Parathyroid adenoma (tissue), 2 donors: ENCODE measurements at regions not wholly inside any gene's neighbourhood (a gene's known extent, or its start where the extent isn't known, plus 50 kb on each side); places are given as distances from the start of the nearest gene placed in this dataset.

Source experiments
- H2AFZ ChIP-seq: fragments of 300-600 bp; sonication (generic); one replicate; pipeline ENCODE4 v1.7.0; 2017; ENCODE audit warnings: antibody characterized with exemption, mild to moderate bottlenecking
- H3K27ac ChIP-seq: fragments of 300-600 bp; sonication (generic); one replicate; pipeline ENCODE4 v1.7.0; 2017
- H3K27me3 ChIP-seq: fragments of 300-600 bp; sonication (generic); one replicate; pipeline ENCODE4 v1.7.0; 2017; ENCODE audit warnings: low read length; ENCODE audit not compliant: control insufficient read depth, insufficient read depth
- H3K36me3 ChIP-seq: fragments of 300-600 bp; sonication (generic); one replicate; pipeline ENCODE4 v1.7.0; 2017; ENCODE audit warnings: low read length; ENCODE audit not compliant: control insufficient read depth, insufficient read depth
- H3K4me1 ChIP-seq: fragments of 300-600 bp; sonication (generic); one replicate; pipeline ENCODE4 v1.7.0; 2017; ENCODE audit warnings: control low read depth
- H3K4me2 ChIP-seq: fragments of 300-600 bp; sonication (generic); one replicate; pipeline ENCODE4 v1.7.0; 2017; ENCODE audit warnings: low read length
- H3K4me3 ChIP-seq: fragments of 300-600 bp; sonication (generic); one replicate; pipeline ENCODE4 v1.7.0; 2017; ENCODE audit warnings: low read depth, low read length
- H3K79me2 ChIP-seq: fragments of 300-600 bp; sonication (generic); one replicate; pipeline ENCODE4 v1.7.0; 2017; ENCODE audit warnings: control low read depth
- H3K9ac ChIP-seq: fragments of 300-600 bp; sonication (generic); one replicate; pipeline ENCODE4 v1.7.0; 2017; ENCODE audit warnings: mild to moderate bottlenecking
- H3K9me3 ChIP-seq: fragments of 300-600 bp; sonication (generic); one replicate; pipeline ENCODE4 v1.7.0; 2017; ENCODE audit warnings: low read length; ENCODE audit not compliant: control insufficient read depth
- CTCF ChIP-seq: fragments of 300-600 bp; sonication (generic); IDR thresholded peaks from one replicate; pipeline ENCODE4 v1.7.0; 2017; ENCODE audit warnings: antibody characterized with exemption, mild to moderate bottlenecking
- donor health status: primary hyperparathyroidism.

- Histone ChIP-seq H3K79me2 (no peaks in the 10 kb centered on the region), H2AFZ (no peak overlapping the region), H3K27ac (no peak overlapping the region), H3K27me3 (no peaks in the 10 kb centered on the region), H3K9me3 (no peaks in the 10 kb centered on the region), H3K36me3 (no peaks in the 10 kb centered on the region), H3K4me2 (no peak overlapping the region), H3K4me1 (no peaks in the 10 kb centered on the region), H3K4me3 (no peak overlapping the region), H3K9ac (no peak overlapping the region)
- TF ChIP-seq CTCF, result no peak
These were observed 120.2 kb downstream of the FAM53A start for GRCh38 chr4:1563768-1564485.

- H3K4me2 ChIP-seq, result no peak overlapping the region
- H3K27me3 ChIP-seq, result no peaks in the 10 kb centered on the region
- H3K79me2 ChIP-seq, result no peaks in the 10 kb centered on the region
- H3K9me3 ChIP-seq, result no peaks in the 10 kb centered on the region
- H2AFZ ChIP-seq, result no peak overlapping the region
- no peak overlapping the region for H3K27ac ChIP-seq
- no peaks in the 10 kb centered on the region for H3K36me3 ChIP-seq
- H3K4me3 ChIP-seq, result no peak overlapping the region
- H3K9ac ChIP-seq, result no peak overlapping the region
- H3K4me1 ChIP-seq, result no peaks in the 10 kb centered on the region
- TF ChIP-seq CTCF, result no peak
These were observed 120.9 kb downstream of the FAM53A start for GRCh38 chr4:1563241-1563640.

GRCh38 chr4:1562771-1563170 lies 121.3 kb downstream of the FAM53A start:
- H3K9me3 ChIP-seq, result no peaks in the 10 kb centered on the region
- H3K79me2 ChIP-seq, result no peaks in the 10 kb centered on the region
- no peaks in the 10 kb centered on the region for H3K27me3 ChIP-seq
- no peak overlapping the region for H3K27ac ChIP-seq
- no peak for TF ChIP-seq CTCF
- H3K4me3 ChIP-seq, result no peak overlapping the region
- no peak overlapping the region for H2AFZ ChIP-seq
- no peaks in the 10 kb centered on the region for H3K36me3 ChIP-seq
- H3K4me2 ChIP-seq, result no peak overlapping the region
- H3K4me1 ChIP-seq, result no peaks in the 10 kb centered on the region
- no peak overlapping the region for H3K9ac ChIP-seq

- no peak overlapping the region for H3K4me2 ChIP-seq
- H3K4me1 ChIP-seq, result no peaks in the 10 kb centered on the region
- no peak for TF ChIP-seq CTCF
- no peak overlapping the region for H3K4me3 ChIP-seq
- no peak overlapping the region for H3K9ac ChIP-seq
- H3K36me3 ChIP-seq, result no peaks in the 10 kb centered on the region
- H3K27me3 ChIP-seq, result no peaks in the 10 kb centered on the region
- H3K27ac ChIP-seq, result no peak overlapping the region
- no peak overlapping the region for H2AFZ ChIP-seq
- no peaks in the 10 kb centered on the region for H3K79me2 ChIP-seq
- H3K9me3 ChIP-seq, result no peaks in the 10 kb centered on the region
These were observed 121.7 kb downstream of the FAM53A start for GRCh38 chr4:1562371-1562770.

- H2AFZ ChIP-seq, result no peak overlapping the region
- H3K4me2 ChIP-seq, result no peak overlapping the region
- no peaks in the 10 kb centered on the region for H3K9me3 ChIP-seq
- no peak for TF ChIP-seq CTCF
- H3K27me3 ChIP-seq, result peaks cover 4% of the 10 kb centered on the region
- H3K27ac ChIP-seq, result no peak overlapping the region
- H3K36me3 ChIP-seq, result no peaks in the 10 kb centered on the region
- no peak overlapping the region for H3K9ac ChIP-seq
- no peaks in the 10 kb centered on the region for H3K79me2 ChIP-seq
- no peak overlapping the region for H3K4me3 ChIP-seq
- no peaks in the 10 kb centered on the region for H3K4me1 ChIP-seq
These were observed 122.7 kb downstream of the FAM53A start for GRCh38 chr4:1561286-1561990.
